Epithelial cell of proximal tubule (primary cell): ENCODE measurements at regions not wholly inside any gene's neighbourhood (a gene's known extent, or its start where the extent isn't known, plus 50 kb on each side); places are given as distances from the start of the nearest gene placed in this dataset.
"Not testable (repeated sequence)": the region's sequence is repeated elsewhere in the genome, so short reads cannot be mapped to it uniquely, and the experiment has no call there.

Experiments used
- DNase-seq: peaks from one replicate; pipeline ENCODE4 v3.0.0-alpha.2; 2011; ENCODE audit warnings: low read depth
- H3K4me3 ChIP-seq: 2 replicates; pipeline ENCODE4 v1.5.1; 2011; ENCODE audit warnings: low read depth, mild to moderate bottlenecking, low read length
- CTCF ChIP-seq: conservative IDR thresholded peaks from 2 replicates; pipeline ENCODE4 v1.5.1; 2012; ENCODE audit warnings: low read depth, mild to moderate bottlenecking, low read length

DNA sequence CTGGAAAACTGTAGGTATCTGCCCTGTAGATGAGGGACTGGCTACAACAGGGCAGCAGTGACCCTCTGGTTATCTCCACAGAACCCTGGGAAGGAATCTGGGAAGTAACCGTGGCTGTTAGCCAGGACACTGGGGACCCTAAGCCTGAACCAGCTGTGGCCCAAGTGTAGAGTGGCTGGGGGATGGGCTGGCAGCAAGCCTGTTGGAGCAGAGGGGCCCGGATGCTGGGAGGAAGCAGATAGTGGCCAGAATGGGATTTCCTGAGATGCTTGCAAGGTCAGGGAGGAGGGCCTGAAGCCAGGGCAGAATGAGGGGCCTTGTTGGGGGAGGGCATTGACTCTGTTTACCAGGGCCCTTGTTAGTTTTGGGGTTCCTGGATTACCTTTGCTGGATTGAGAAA lies 161.0 kb upstream of the EOLA2 start:
- TF ChIP-seq CTCF = no peak
- H3K4me3 ChIP-seq = no peak overlapping the region
- DNase-seq = no peak

DNA sequence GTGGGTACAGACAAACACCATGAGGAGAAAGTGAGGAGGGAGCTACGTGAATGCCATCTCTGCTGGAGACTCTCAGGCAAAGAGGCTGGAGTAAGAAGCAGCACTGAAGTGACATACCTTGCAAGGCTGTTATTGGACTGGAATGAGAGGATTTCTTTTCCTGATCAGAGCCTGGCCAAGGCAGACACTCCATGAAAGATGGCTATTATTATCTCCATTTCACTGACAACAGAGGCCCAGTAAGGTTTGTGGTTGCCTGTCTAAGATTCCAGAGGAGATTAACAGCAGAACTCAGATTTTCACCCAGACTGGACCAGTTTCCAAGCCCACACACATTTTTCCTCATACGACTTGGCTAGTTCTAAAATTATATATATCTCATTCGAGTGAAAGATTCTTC lies 162.0 kb upstream of the EOLA2 start:
- DNase-seq = no peak
- no peak overlapping the region for H3K4me3 ChIP-seq
- TF ChIP-seq CTCF = no peak

DNA sequence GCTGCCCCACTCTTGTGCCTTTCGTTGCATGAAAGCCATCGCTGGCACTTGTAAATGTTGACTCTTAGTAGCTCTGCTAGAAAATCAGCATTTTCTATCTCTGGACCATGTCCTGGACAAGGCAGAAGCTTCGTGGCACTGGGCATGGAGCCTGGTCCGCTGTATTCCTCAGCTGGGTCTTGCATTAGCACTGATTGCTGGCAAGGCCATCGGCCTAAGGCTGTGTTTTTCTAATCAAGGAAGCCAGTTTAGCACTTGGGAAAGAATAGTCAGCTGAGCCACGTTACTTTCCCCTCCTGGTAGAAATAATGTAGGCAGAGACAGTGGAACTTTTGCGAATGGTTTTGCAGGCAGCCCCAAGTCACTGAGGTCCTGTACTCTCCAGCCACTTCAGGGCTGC lies 180.2 kb upstream of the EOLA2 start:
- no peak overlapping the region for H3K4me3 ChIP-seq
- DNase-seq = no peak
- no peak for TF ChIP-seq CTCF

- DNase-seq = no peak
- no peak overlapping the region for H3K4me3 ChIP-seq
- no peak for TF ChIP-seq CTCF
These were observed 181.0 kb upstream of the EOLA2 start for GRCh38 chrX:150119323-150119722.

DNA sequence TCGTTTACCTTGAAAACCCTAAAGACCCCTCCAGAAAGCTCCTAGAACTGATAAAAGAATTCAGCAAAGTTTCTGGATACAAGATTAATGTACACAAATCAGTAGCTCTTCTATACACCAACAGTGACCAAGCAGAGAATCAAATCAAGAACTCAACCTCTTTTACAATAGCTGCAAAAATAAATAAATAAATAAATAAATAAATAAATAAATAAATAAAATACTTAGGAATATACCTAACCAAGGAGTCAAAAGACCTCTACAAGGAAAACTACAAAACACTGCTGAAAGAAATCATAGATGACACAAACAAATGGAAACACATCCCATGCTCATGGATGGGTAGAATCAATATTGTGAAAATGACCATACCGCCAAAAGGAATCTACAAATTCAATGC lies 186.8 kb upstream of the EOLA2 start:
- H3K4me3 ChIP-seq, DNase-seq: not testable (repeated sequence)

DNA sequence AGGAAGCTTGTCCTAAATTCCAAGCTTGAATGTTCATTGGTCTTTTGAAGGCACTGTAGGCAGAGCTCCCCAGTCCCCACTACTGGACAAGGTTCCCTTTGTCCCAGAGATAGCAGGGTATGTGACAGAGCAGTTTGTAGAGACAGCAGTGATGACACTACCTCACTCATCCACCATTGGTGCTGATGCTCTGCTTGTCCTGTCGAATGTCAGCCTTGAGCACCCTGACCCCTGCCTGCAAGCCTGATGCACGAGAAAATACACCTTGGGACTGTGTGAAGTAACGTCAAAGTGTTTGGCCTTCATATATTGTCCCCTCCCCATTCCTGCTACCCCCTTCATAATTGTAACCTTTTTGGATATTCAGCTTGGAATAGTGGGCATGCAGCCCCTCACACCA lies 188.9 kb upstream of the EOLA2 start:
- no peak for TF ChIP-seq CTCF
- H3K4me3 ChIP-seq = no peak overlapping the region
- DNase-seq = no peak

DNA sequence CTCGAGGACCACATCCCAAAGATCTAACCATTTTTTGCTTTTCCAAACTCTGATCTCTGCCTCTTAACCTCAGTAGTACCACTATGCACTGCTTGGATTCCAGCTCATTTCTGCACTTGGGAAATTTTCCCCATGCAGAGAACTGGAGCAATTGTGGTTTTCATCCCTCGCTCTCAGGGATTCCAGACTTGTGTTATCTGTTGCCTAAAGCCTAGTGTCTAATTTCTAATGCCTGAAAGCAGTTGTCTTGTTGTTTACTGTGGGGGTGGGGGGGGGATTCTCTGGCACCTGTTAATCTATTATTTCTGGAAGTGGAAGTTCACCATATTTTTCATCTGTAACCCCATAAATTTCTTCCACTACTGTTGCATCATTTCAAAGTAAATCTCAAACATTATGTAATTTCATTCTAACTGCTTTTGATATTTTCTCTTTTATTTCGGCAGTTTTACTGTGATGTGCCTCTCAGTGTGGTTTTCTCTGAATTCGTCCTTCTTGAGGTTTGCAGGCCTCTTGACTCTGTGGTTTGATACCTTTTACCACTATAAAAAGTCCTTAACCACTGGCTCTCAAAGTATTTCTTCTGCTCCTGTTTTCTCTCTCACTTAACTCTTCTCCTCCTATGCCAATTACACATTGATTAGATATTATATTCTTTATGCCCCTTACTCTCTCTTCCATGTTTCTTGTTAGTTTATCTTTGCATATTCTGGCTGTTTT lies 205.6 kb upstream of the EOLA2 start:
- no peak overlapping the region for H3K4me3 ChIP-seq
- no peak for TF ChIP-seq CTCF
- no peak for DNase-seq
